B cell (primary cell): ENCODE measurements at regions not wholly inside any gene's neighbourhood (a gene's known extent, or its start where the extent isn't known, plus 50 kb on each side); places are given as distances from the start of the nearest gene placed in this dataset.

Experiments
- ATAC-seq: fragments of 200-7000 bp; cut with Tn5 transposase; one replicate; pipeline ENCODE4 v1.10.0; 2021; ENCODE audit warnings: low read depth, mild to moderate bottlenecking, moderate number of reproducible peaks, moderate library complexity
- CTCF ChIA-PET: fragments of 350-600 bp; sonication (Branson Sonifier 250); formaldehyde crosslinking; loops from one replicate; lab custom pipeline; 2021; ENCODE audit warnings: antibody characterized with exemption, inconsistent platforms; lab: Charles Lee
- POLR2A ChIA-PET: fragments of 350-600 bp; sonication (Branson Sonifier 250); formaldehyde crosslinking; loops from one replicate; lab custom pipeline; 2021; ENCODE audit warnings: antibody characterized with exemption; lab: Charles Lee
- DNase-seq: peaks from one replicate; pipeline ENCODE4 v3.0.0; 2013
- H2AFZ ChIP-seq: 2 replicates; pipeline ENCODE4 v1.6.1; 2012; ENCODE audit warnings: mild to moderate bottlenecking, low read depth, low read length; ENCODE audit not compliant: insufficient read depth, poor library complexity, severe bottlenecking
- H3K27ac ChIP-seq, 2 donors: 1 replicate in 1 of 2; 2 replicates in 1 of 2; pipeline ENCODE4 v1.5.1; 2012 to 2013; ENCODE audit warnings: low read length in 2 of 2, mild to moderate bottlenecking in 2 of 2, moderate library complexity in 1 of 2
- H3K27me3 ChIP-seq, 4 experiments: fragments of 200-600 bp in 1 of 4; sonication (generic) in 1 of 4; replicated peaks in 1 of 4; 1 replicate in 2 of 4; 2 replicates in 2 of 4; pipeline versions ENCODE4 v1.6.1 to v1.7.0; 2013 to 2016; ENCODE audit warnings: low read length in 3 of 4, mild to moderate bottlenecking in 2 of 4, mixed read lengths in 1 of 4, moderate library complexity in 1 of 4; ENCODE audit not compliant: insufficient read depth in 4 of 4, control insufficient read depth in 3 of 4; ENCODE audit errors: control extremely low read depth in 1 of 4
- H3K36me3 ChIP-seq, 2 experiments: replicated peaks in 1 of 2; 1 replicate in 1 of 2; 2 replicates in 1 of 2; pipeline versions ENCODE4 v1.6.1 to v1.7.1; 2013; ENCODE audit warnings: low read length in 1 of 2; ENCODE audit not compliant: insufficient read depth in 2 of 2, control insufficient read depth in 1 of 2; ENCODE audit errors: control extremely low read depth in 1 of 2, extremely low read depth in 1 of 2
- H3K4me1 ChIP-seq, 2 donors: fragments of 200-600 bp in 1 of 2; sonication (generic) in 1 of 2; 1 replicate in 1 of 2; 2 replicates in 1 of 2; pipeline versions ENCODE4 v1.5.1 to v1.6.1; 2013 to 2017; ENCODE audit warnings: low read length in 2 of 2; ENCODE audit not compliant: control insufficient read depth in 2 of 2, insufficient read depth in 2 of 2
- H3K4me2 ChIP-seq: replicated peaks from 2 replicates; pipeline ENCODE3; 2012; ENCODE audit warnings: mild to moderate bottlenecking, low read depth, low read length; ENCODE audit not compliant: poor library complexity, severe bottlenecking
- H3K4me3 ChIP-seq, 5 experiments: fragments of 200-600 bp in 1 of 5; sonication (generic) in 1 of 5; 1 replicate in 3 of 5; 2 replicates in 2 of 5; pipeline versions ENCODE4 v1.5.1 to v1.7.0; 2011 to 2016; ENCODE audit warnings: low read length in 4 of 5, mild to moderate bottlenecking in 4 of 5, low read depth in 2 of 5, control low read depth in 1 of 5, moderate library complexity in 1 of 5; ENCODE audit not compliant: insufficient read depth in 1 of 5; ENCODE audit errors: control extremely low read depth in 1 of 5, extremely low read depth in 1 of 5
- H3K79me2 ChIP-seq: fragments of 200-600 bp; sonication (generic); one replicate; pipeline ENCODE4 v1.6.0; 2016; ENCODE audit warnings: low read length; ENCODE audit not compliant: control insufficient read depth, insufficient read depth
- H3K9ac ChIP-seq: fragments of 200-600 bp; sonication (generic); 2 replicates; pipeline ENCODE4 v1.6.1; 2017; ENCODE audit warnings: mild to moderate bottlenecking, low read length, moderate library complexity
- H3K9me3 ChIP-seq, 3 donors: one replicate each; pipeline versions ENCODE4 v1.6.1 to v1.7.1; 2013; ENCODE audit warnings: low read length in 2 of 3; ENCODE audit not compliant: control insufficient read depth in 2 of 3, insufficient read depth in 1 of 3; ENCODE audit errors: control extremely low read depth in 1 of 3
- H4K20me1 ChIP-seq: 2 replicates; pipeline ENCODE4 v1.6.0; 2012; ENCODE audit warnings: mild to moderate bottlenecking, low read length; ENCODE audit not compliant: insufficient read depth, control insufficient read depth, poor library complexity, severe bottlenecking
- H3K27ac Mint-ChIP-seq: one replicate; pipeline ENCODE4 v1.8.0; 2021; ENCODE audit warnings: mixed read lengths
- H3K27me3 Mint-ChIP-seq: one replicate; pipeline ENCODE4 v1.8.0; 2021; ENCODE audit warnings: mixed read lengths
- H3K4me1 Mint-ChIP-seq: one replicate; pipeline ENCODE4 v1.8.0; 2021; ENCODE audit warnings: mixed read lengths
- H3K4me3 Mint-ChIP-seq: one replicate; pipeline ENCODE4 v1.8.0; 2021; ENCODE audit warnings: mixed read lengths
- H3K9me3 Mint-ChIP-seq: one replicate; pipeline ENCODE4 v1.8.0; 2022; ENCODE audit warnings: mixed read lengths; ENCODE audit not compliant: insufficient read depth
- CTCF ChIP-seq: fragments of 200-600 bp; IDR thresholded peaks from one replicate; pipeline ENCODE4 v1.8.0; 2022; ENCODE audit warnings: antibody characterized with exemption, mild to moderate bottlenecking
- EZH2 ChIP-seq: IDR thresholded peaks from 2 replicates; pipeline ENCODE4 v1.6.1; 2012; ENCODE audit warnings: borderline replicate concordance, low read depth, mild to moderate bottlenecking, moderate library complexity, low read length; ENCODE audit not compliant: insufficient read depth, poor library complexity, severe bottlenecking
- WGBS: methylation state at CpG from one replicate; pipeline ENCODE4 v1.1.5; 2013; ENCODE audit warnings: missing lambda C conversion rate; ENCODE audit not compliant: insufficient coverage; 5-methylcytosine and 5-hydroxymethylcytosine counted together
- intact Hi-C: fragments of 100-400 bp; cut with micrococcal nuclease; formaldehyde crosslinking; loops from one replicate; pipeline ENCODE4 v1.10.0; 2022

- Mint-ChIP-seq H3K9me3 (no peaks in the 10 kb centered on the region), H3K4me3 (no peak overlapping the region), H3K27ac (no peak overlapping the region), H3K27me3 (no peaks in the 10 kb centered on the region), H3K4me1 (no peaks in the 10 kb centered on the region)
- Histone ChIP-seq H3K79me2 (no peaks in the 10 kb centered on the region), H2AFZ (no peak overlapping the region), H3K27ac (no peak overlapping the region), H4K20me1 (no peaks in the 10 kb centered on the region), H3K9me3 (no peaks in the 10 kb centered on the region), H3K27me3 (no peaks in the 10 kb centered on the region), H3K36me3 (no peaks in the 10 kb centered on the region), H3K4me3 (no peak overlapping the region), H3K4me1 (no peaks in the 10 kb centered on the region), H3K9ac (no peak overlapping the region), H3K4me2 (no peak overlapping the region)
- intact Hi-C loops: no loop called here
- no peak for ATAC-seq
- TF ChIP-seq CTCF: no peak
- CTCF ChIA-PET: no interaction called here
- POLR2A ChIA-PET: no interaction called here
- no CpG with 5 or more reads among the region's 3 CpGs for WGBS
- no peak for DNase-seq
These were observed 505.9 kb upstream of the MANEA start for GRCh38 chr6:95071464-95071863.

GRCh38 chr6:95078457-95078856 is 498.9 kb upstream of the MANEA start:
- Mint-ChIP-seq H3K9me3 (no peaks in the 10 kb centered on the region), H3K4me3 (no peak overlapping the region), H3K4me1 (no peaks in the 10 kb centered on the region), H3K27ac (no peak overlapping the region), H3K27me3 (no peaks in the 10 kb centered on the region)
- no peak for TF ChIP-seq EZH2
- TF ChIP-seq CTCF: no peak
- Histone ChIP-seq H2AFZ (no peak overlapping the region), H3K27ac (no peak overlapping the region), H3K4me1 (no peaks in the 10 kb centered on the region), H3K9ac (no peak overlapping the region), H3K79me2 (no peaks in the 10 kb centered on the region), H3K4me3 (no peak overlapping the region), H3K36me3 (no peaks in the 10 kb centered on the region), H3K4me2 (no peak overlapping the region), H3K9me3 (no peaks in the 10 kb centered on the region), H3K27me3 (no peaks in the 10 kb centered on the region), H4K20me1 (no peaks in the 10 kb centered on the region)
- DNase-seq: no peak
- CTCF ChIA-PET: interaction anchor here (0.9 kb wide), 1 partner anchor 13 kb away, joined by 5 read pairs; no protein-coding TSS in a partner anchor
- POLR2A ChIA-PET: no interaction called here
- ATAC-seq: no peak
- no CpG with 5 or more reads among the region's 1 CpG for WGBS
- intact Hi-C loops: no loop called here
